WTC11 (cell line): ENCODE measurements at regions not wholly inside any gene's neighbourhood (a gene's known extent, or its start where the extent isn't known, plus 50 kb on each side); places are given as distances from the start of the nearest gene placed in this dataset.

ENCODE experiments used
- ATAC-seq: fragments of 200-7000 bp; cut with Tn5 transposase; 2 replicates; pipeline ENCODE4 v1.10.0; 2021; ENCODE audit warnings: mild to moderate bottlenecking, moderate library complexity
- CTCF ChIA-PET: fragments of 300-600 bp; sonication (Branson Sonifier 250); formaldehyde crosslinking; loops from one replicate; lab custom pipeline; 2021; ENCODE audit warnings: antibody characterized with exemption; lab: Charles Lee
- POLR2A ChIA-PET: fragments of 350-600 bp; sonication (Branson Sonifier 250); formaldehyde crosslinking; loops from one replicate; lab custom pipeline; 2021; ENCODE audit warnings: antibody characterized with exemption; lab: Charles Lee
- DNase-seq: peaks from one replicate; pipeline ENCODE4 v3.0.0; 2021; ENCODE audit warnings: low spot score
- H3K27ac Mint-ChIP-seq: 2 replicates; pipeline ENCODE4 v1.8.0; 2021; ENCODE audit warnings: mixed read lengths
- H3K27me3 Mint-ChIP-seq: 2 replicates; pipeline ENCODE4 v1.8.0; 2021; ENCODE audit warnings: low read depth, mild to moderate bottlenecking, moderate library complexity, mixed read lengths
- H3K36me3 Mint-ChIP-seq: 2 replicates; pipeline ENCODE4 v1.8.0; 2021; ENCODE audit warnings: mixed read lengths
- H3K4me1 Mint-ChIP-seq: 2 replicates; pipeline ENCODE4 v1.8.0; 2022; ENCODE audit warnings: mixed read lengths
- H3K4me3 Mint-ChIP-seq: 2 replicates; pipeline ENCODE4 v1.8.0; 2021; ENCODE audit warnings: mild to moderate bottlenecking, moderate library complexity, mixed read lengths
- H3K9me3 Mint-ChIP-seq: 2 replicates; pipeline ENCODE4 v1.8.0; 2021; ENCODE audit warnings: mixed read lengths
- ATF1 ChIP-seq: sonication (generic); formaldehyde crosslinking; IDR thresholded peaks from 2 replicates; pipeline ENCODE4 v1.8.1; 2023; ENCODE audit warnings: mild to moderate bottlenecking, moderate library complexity, missing genetic modification reagents
- ELF4 ChIP-seq: sonication (generic); formaldehyde crosslinking; IDR thresholded peaks from 2 replicates; pipeline ENCODE4 v1.8.1; 2022; ENCODE audit warnings: low read depth, mild to moderate bottlenecking, moderate library complexity, missing genetic modification reagents
- ETV6 ChIP-seq: sonication (generic); formaldehyde crosslinking; IDR thresholded peaks from 2 replicates; pipeline ENCODE4 v1.8.1; 2022; ENCODE audit warnings: mild to moderate bottlenecking, missing genetic modification reagents
- FOXP1 ChIP-seq: sonication (generic); formaldehyde crosslinking; IDR thresholded peaks from 2 replicates; pipeline ENCODE4 v1.8.0; 2022; ENCODE audit warnings: missing genetic modification reagents, mild to moderate bottlenecking, moderate library complexity, borderline replicate concordance
- GTF2I ChIP-seq: fragments of 250-450 bp; sonication (Bioruptor Pico); conservative IDR thresholded peaks from 2 replicates; pipeline ENCODE4 v1.4.0; 2021; ENCODE audit warnings: mild to moderate bottlenecking
- MXD4 ChIP-seq: fragments of 250-450 bp; sonication (Bioruptor Pico); IDR thresholded peaks from 2 replicates; pipeline ENCODE4 v1.8.0; 2021; ENCODE audit warnings: mild to moderate bottlenecking, moderate library complexity, borderline replicate concordance
- OVOL2 ChIP-seq: fragments of 250-450 bp; sonication (Bioruptor Pico); IDR thresholded peaks from 2 replicates; pipeline ENCODE4 v1.9.0; 2021; ENCODE audit warnings: mild to moderate bottlenecking, borderline replicate concordance
- RELA ChIP-seq: sonication (generic); formaldehyde crosslinking; IDR thresholded peaks from 2 replicates; pipeline ENCODE4 v1.8.1; 2022; ENCODE audit warnings: missing genetic modification reagents, mild to moderate bottlenecking, borderline replicate concordance
- SP1 ChIP-seq: sonication (generic); formaldehyde crosslinking; conservative IDR thresholded peaks from 2 replicates; pipeline ENCODE4 v1.8.1; 2022; ENCODE audit warnings: missing genetic modification reagents
- TCF7 ChIP-seq: sonication (generic); formaldehyde crosslinking; IDR thresholded peaks from 2 replicates; pipeline ENCODE4 v1.8.0; 2022; ENCODE audit warnings: mild to moderate bottlenecking, low read depth, missing genetic modification reagents, moderate library complexity
- ZBTB21 ChIP-seq: sonication (generic); formaldehyde crosslinking; IDR thresholded peaks from 2 replicates; pipeline ENCODE4 v1.8.1; 2023; ENCODE audit warnings: mild to moderate bottlenecking, missing genetic modification reagents, borderline replicate concordance
- ZNF263 ChIP-seq: sonication (generic); formaldehyde crosslinking; IDR thresholded peaks from 2 replicates; pipeline ENCODE4 v1.8.1; 2022; ENCODE audit warnings: low read depth, mild to moderate bottlenecking, moderate library complexity, missing genetic modification reagents
- TF ChIP-seq, protein P1 (sequence below): sonication (generic); formaldehyde crosslinking; conservative IDR thresholded peaks from 2 replicates; pipeline ENCODE4 v1.8.1; 2023; ENCODE audit warnings: mild to moderate bottlenecking, low read depth, missing genetic modification reagents, moderate library complexity
- TF ChIP-seq, protein P2 (sequence below): sonication (generic); formaldehyde crosslinking; IDR thresholded peaks from 2 replicates; pipeline ENCODE4 v1.8.1; 2023; ENCODE audit warnings: mild to moderate bottlenecking, moderate library complexity, missing genetic modification reagents
- TF ChIP-seq, protein P3 (sequence below): sonication (generic); formaldehyde crosslinking; IDR thresholded peaks from 2 replicates; pipeline ENCODE4 v1.8.0; 2022; ENCODE audit warnings: mild to moderate bottlenecking, missing genetic modification reagents
- TF ChIP-seq, protein P4 (sequence below): fragments of 200-600 bp; IDR thresholded peaks from 2 replicates; pipeline ENCODE4 v1.8.0; 2022; ENCODE audit warnings: antibody characterized with exemption

DNA sequence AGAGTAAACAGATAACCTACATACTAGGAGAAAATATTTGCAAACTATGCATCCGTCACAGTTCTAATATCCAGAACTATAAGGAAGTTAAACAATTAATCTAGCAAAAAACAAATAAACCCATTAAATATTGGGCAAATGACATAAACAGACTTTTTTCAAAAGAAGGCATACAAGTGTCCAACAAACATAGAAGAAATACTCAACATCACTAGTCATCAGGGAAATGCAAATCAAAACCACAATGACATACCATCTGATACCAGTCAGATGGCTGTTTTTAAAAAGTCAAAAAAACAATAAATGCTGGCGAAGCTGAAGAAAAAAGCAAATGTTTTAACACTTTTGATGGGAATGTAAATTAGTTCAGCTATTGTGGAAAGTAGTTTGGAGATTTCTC lies 1117.7 kb upstream of the MAP3K7 start (continued):
- no peak for TF ChIP-seq ZBTB21
- TF ChIP-seq, protein P1, sequence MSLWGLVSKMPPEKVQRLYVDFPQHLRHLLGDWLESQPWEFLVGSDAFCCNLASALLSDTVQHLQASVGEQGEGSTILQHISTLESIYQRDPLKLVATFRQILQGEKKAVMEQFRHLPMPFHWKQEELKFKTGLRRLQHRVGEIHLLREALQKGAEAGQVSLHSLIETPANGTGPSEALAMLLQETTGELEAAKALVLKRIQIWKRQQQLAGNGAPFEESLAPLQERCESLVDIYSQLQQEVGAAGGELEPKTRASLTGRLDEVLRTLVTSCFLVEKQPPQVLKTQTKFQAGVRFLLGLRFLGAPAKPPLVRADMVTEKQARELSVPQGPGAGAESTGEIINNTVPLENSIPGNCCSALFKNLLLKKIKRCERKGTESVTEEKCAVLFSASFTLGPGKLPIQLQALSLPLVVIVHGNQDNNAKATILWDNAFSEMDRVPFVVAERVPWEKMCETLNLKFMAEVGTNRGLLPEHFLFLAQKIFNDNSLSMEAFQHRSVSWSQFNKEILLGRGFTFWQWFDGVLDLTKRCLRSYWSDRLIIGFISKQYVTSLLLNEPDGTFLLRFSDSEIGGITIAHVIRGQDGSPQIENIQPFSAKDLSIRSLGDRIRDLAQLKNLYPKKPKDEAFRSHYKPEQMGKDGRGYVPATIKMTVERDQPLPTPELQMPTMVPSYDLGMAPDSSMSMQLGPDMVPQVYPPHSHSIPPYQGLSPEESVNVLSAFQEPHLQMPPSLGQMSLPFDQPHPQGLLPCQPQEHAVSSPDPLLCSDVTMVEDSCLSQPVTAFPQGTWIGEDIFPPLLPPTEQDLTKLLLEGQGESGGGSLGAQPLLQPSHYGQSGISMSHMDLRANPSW: no peak

DNA sequence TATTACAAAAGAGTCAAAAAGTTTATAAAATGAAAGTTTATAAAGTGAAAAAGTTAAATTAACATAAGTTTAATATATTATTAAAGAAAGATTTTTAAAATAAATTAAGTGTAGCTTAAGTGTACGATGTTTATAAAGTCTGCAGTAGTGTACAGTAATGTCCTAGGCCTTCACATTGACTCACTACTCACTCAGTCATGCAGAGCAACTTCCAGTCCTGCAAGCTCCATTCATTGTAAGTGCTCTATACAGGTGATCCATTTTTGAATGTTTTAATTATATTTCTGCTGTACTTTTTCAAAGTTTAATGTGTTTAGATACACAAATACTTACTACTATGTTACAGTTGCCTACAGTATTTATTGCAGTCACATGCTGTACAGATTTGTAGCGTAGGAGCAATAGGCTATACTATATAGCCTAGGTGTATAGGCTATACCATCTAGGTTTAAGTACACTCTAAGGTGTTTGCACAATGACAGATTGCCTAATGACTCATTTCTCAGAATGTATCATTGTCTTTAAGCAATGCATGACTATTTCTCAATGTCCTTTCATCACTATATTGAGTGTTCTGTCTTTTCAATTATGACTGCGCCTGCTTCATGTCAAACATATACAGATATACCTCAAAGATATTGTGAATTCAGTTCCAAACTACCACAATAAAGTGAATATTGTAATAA lies 1110.3 kb upstream of the MAP3K7 start:
- TF ChIP-seq ATF1 (CRISPR knock-in tag) (no peak), OVOL2 (no peak)
- TF ChIP-seq, protein P2, sequence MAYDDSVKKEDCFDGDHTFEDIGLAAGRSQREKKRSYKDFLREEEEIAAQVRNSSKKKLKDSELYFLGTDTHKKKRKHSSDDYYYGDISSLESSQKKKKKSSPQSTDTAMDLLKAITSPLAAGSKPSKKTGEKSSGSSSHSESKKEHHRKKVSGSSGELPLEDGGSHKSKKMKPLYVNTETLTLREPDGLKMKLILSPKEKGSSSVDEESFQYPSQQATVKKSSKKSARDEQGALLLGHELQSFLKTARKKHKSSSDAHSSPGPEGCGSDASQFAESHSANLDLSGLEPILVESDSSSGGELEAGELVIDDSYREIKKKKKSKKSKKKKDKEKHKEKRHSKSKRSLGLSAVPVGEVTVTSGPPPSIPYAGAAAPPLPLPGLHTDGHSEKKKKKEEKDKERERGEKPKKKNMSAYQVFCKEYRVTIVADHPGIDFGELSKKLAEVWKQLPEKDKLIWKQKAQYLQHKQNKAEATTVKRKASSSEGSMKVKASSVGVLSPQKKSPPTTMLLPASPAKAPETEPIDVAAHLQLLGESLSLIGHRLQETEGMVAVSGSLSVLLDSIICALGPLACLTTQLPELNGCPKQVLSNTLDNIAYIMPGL (CRISPR knock-in tag): no peak
- Mint-ChIP-seq H3K36me3 (no peaks in the 10 kb centered on the region), H3K27me3 (no peaks in the 10 kb centered on the region), H3K27ac (no peak overlapping the region), H3K4me1 (no peaks in the 10 kb centered on the region), H3K9me3 (no peaks in the 10 kb centered on the region), H3K4me3 (no peak overlapping the region)
- no peak for DNase-seq
- ChIA-PET CTCF (no interaction called here), POLR2A (no interaction called here)
- ATAC-seq: no peak

DNA sequence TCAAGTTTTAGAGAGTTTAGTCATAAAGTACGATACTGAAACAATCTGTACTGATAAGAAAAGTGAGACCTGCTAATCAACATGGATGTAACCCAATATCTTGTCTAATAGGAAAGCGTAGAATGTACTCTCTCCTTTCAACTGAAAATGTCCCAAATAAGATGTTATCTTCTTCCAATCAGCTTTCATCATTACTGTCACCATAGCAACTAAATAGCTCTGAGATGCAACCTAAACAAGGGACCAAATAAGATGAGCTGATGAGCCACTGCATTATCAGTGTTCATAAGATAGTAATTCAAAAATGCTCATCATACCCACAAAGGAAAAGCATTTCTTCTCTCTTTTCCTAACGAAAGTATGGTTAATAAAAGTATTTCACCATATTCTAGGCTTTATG lies 1108.3 kb upstream of the MAP3K7 start:
- H3K4me1 Mint-ChIP-seq: no peaks in the 10 kb centered on the region

DNA sequence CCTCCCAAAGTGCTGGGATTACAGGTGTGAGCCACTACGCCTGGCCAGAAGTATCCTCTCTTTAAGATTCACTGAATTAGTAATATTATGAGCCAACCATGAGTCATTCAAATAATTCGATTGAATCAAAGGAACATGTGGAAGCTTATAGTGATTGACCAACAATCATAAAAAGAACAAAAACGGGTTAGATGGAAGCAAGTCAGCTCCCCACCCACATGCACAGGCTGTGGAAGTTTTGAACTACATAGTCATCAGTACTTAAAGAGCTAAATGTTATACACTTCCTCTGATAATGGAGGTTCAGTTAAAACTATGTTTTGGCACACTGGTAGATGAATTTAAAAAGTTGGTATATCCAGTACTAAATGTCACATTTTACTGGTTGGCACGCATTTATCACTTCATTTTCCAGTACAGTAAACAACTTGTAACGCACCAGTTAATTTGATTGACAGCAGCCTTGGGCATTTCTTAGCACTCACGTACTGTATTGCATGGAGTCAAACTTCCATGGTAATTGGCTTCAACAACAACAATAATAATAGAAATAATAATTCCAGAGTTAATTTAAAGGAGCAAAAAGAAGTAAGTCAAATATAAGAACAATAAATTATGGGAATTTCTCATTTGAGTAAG lies 1107.3 kb upstream of the MAP3K7 start:
- CTCF ChIA-PET: no interaction called here
- no peaks in the 10 kb centered on the region for H3K36me3 Mint-ChIP-seq
- no peaks in the 10 kb centered on the region for H3K27me3 Mint-ChIP-seq
- POLR2A ChIA-PET: no interaction called here
- H3K4me3 Mint-ChIP-seq: no peak overlapping the region
- H3K27ac Mint-ChIP-seq: no peak overlapping the region
- no peak for ATAC-seq
- no peak for DNase-seq
- no peaks in the 10 kb centered on the region for H3K9me3 Mint-ChIP-seq
- no peaks in the 10 kb centered on the region for H3K4me1 Mint-ChIP-seq
- TF ChIP-seq, protein P3, sequence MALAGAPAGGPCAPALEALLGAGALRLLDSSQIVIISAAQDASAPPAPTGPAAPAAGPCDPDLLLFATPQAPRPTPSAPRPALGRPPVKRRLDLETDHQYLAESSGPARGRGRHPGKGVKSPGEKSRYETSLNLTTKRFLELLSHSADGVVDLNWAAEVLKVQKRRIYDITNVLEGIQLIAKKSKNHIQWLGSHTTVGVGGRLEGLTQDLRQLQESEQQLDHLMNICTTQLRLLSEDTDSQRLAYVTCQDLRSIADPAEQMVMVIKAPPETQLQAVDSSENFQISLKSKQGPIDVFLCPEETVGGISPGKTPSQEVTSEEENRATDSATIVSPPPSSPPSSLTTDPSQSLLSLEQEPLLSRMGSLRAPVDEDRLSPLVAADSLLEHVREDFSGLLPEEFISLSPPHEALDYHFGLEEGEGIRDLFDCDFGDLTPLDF: no peak
- TF ChIP-seq SP1 (CRISPR knock-in tag): no peak
- no peak for TF ChIP-seq RELA (CRISPR knock-in tag)
- TF ChIP-seq ZNF263 (CRISPR knock-in tag): no peak
- no peak for TF ChIP-seq MXD4 (CRISPR knock-in tag)
- TF ChIP-seq GTF2I (CRISPR knock-in tag): no peak
- TF ChIP-seq TCF7 (CRISPR knock-in tag): no peak
- no peak for TF ChIP-seq ETV6 (CRISPR knock-in tag)

More for the DNA sequence above, 1108.3 kb upstream of the MAP3K7 start:
- ChIA-PET CTCF (no interaction called here), POLR2A (no interaction called here)
- no peaks in the 10 kb centered on the region for H3K9me3 Mint-ChIP-seq
- no peak overlapping the region for H3K4me3 Mint-ChIP-seq
- H3K27me3 Mint-ChIP-seq: no peaks in the 10 kb centered on the region
- no peaks in the 10 kb centered on the region for H3K36me3 Mint-ChIP-seq
- DNase-seq (no peak), ATAC-seq (no peak)
- H3K27ac Mint-ChIP-seq: no peak overlapping the region
- TF ChIP-seq, protein P4, sequence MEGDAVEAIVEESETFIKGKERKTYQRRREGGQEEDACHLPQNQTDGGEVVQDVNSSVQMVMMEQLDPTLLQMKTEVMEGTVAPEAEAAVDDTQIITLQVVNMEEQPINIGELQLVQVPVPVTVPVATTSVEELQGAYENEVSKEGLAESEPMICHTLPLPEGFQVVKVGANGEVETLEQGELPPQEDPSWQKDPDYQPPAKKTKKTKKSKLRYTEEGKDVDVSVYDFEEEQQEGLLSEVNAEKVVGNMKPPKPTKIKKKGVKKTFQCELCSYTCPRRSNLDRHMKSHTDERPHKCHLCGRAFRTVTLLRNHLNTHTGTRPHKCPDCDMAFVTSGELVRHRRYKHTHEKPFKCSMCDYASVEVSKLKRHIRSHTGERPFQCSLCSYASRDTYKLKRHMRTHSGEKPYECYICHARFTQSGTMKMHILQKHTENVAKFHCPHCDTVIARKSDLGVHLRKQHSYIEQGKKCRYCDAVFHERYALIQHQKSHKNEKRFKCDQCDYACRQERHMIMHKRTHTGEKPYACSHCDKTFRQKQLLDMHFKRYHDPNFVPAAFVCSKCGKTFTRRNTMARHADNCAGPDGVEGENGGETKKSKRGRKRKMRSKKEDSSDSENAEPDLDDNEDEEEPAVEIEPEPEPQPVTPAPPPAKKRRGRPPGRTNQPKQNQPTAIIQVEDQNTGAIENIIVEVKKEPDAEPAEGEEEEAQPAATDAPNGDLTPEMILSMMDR: no peak
- TF ChIP-seq FOXP1 (CRISPR knock-in tag): no peak
- TF ChIP-seq ELF4 (CRISPR knock-in tag): no peak
